ENCODE measurements at regions not wholly inside any gene's neighbourhood (a gene's known extent, or its start where the extent isn't known, plus 50 kb on each side); places are given as distances from the start of the nearest gene placed in this dataset.

DNA sequence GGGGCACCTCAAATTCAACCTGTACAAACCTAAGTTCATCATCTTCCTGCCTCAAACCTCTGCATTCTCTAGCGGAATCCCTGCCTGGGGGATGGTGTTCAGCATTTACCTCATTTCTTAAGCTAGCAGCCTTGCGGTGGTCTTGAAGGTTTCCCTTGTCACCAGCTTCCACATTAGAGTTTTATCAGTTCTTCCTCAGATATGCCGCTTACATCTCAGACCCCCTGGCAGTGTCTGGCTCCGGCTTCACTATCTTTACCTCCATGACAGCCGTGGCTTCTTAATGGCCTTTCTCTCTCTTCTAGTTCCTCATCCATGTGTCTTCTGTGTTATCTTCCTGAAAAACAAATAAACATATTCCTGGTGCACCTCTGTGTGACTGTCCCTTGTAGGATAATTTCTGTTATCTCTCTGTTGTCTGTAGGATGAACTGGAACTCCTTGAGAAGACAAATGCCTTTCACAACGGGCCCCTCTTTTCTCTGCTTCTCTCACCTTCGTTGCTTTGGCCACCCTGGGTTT lies 101.1 kb upstream of the BMPER start:
- DNase-seq: no peak
- Histone ChIP-seq H3K36me3 (no peaks in the 10 kb centered on the region), H3K27ac (peak overlapping the region in 1 of 5 donors; percentile 42), H3K27me3 (no peaks in the 10 kb centered on the region), H3K4me1 (peaks cover 26 to 57% (median 37%) of the 10 kb centered on the region in 4 donors), H3K9me3 (no peaks in the 10 kb centered on the region), H3K4me3 (no peak overlapping the region)
- WGBS, 5 donors: 87 to 93% (median 89%) methylated on average over 7 of the region's 7 CpGs
- TF ChIP-seq EP300 (IDR thresholded peaks at IDR 0.05): no peak
- TF ChIP-seq POLR2AphosphoS5 (IDR thresholded peaks at IDR 0.05): no peak
- TF ChIP-seq POLR2A (IDR thresholded peaks at IDR 0.05): no peak
- no peak for TF ChIP-seq CTCF (IDR thresholded peaks at IDR 0.05)
- intact Hi-C loops (cut with DNase I; ENCODE audit: low total_unique reads): no loop called here

GRCh38 chr7:33805630-33806233 lies 99.6 kb upstream of the BMPER start:
- H3K9me3 ChIP-seq: no peaks in the 10 kb centered on the region
- TF ChIP-seq POLR2AphosphoS5 (IDR thresholded peaks at IDR 0.05): peak in 2 of 3 donors; percentile 40 to 60
- TF ChIP-seq EP300 (IDR thresholded peaks at IDR 0.05): no peak
- no peak for TF ChIP-seq POLR2A (IDR thresholded peaks at IDR 0.05)
- no peak for TF ChIP-seq CTCF (IDR thresholded peaks at IDR 0.05)
- no peaks in the 10 kb centered on the region for H3K27me3 ChIP-seq
- no peaks in the 10 kb centered on the region for H3K36me3 ChIP-seq
- WGBS, 5 donors: 28 to 43% (median 30%) methylated on average over 7 of the region's 7 CpGs
- intact Hi-C loops (cut with DNase I; ENCODE audit: low total_unique reads): no loop called here
- peaks cover 26 to 63% (median 38%) of the 10 kb centered on the region in 4 donors for H3K4me1 ChIP-seq
- no peak overlapping the region for H3K4me3 ChIP-seq
- peak overlapping the region; percentile 9 to 87 (median 67) for H3K27ac ChIP-seq
- DNase-seq: peak; percentile 37 to 43

GRCh38 chr7:33806298-33807154 lies 98.8 kb upstream of the BMPER start:
- no peak for TF ChIP-seq CTCF (IDR thresholded peaks at IDR 0.05)
- no peak for TF ChIP-seq POLR2AphosphoS5 (IDR thresholded peaks at IDR 0.05)
- no peak for TF ChIP-seq EP300 (IDR thresholded peaks at IDR 0.05)
- TF ChIP-seq POLR2A (IDR thresholded peaks at IDR 0.05): no peak
- Histone ChIP-seq H3K4me3 (no peak overlapping the region), H3K36me3 (no peaks in the 10 kb centered on the region), H3K27ac (peak overlapping the region; percentile 9 to 79 (median 67)), H3K27me3 (no peaks in the 10 kb centered on the region), H3K9me3 (no peaks in the 10 kb centered on the region), H3K4me1 (peaks cover 26 to 64% (median 38%) of the 10 kb centered on the region in 4 donors)
- intact Hi-C loops (cut with DNase I; ENCODE audit: low total_unique reads): no loop called here
- DNase-seq: peak; percentile 56 to 61
- WGBS, 5 donors: 20 to 40% (median 27%) methylated on average over 5 of the region's 5 CpGs

DNA sequence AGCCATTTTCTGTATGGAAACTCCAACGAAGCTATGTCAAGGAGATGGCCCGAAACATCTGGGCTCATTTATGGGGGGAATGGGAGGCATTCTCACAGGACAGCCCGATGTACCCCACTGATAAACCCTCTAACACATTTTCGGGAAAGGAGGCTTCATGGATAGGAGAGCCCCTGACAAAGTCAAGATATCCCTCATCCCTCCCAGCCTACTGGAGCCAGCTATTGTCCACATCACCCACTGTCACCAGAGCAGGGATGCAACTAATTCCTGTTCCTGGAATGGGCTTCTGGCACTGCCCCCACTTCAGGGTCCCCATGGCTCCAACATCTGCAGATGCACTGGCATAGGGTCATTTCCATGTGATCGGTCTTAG lies 98.2 kb upstream of the BMPER start:
- DNase-seq: no peak

More for the DNA sequence above, 98.2 kb upstream of the BMPER start:
- 67 to 87% (median 73%) methylated on average over 5 of the region's 5 CpGs for WGBS, 5 donors
- peaks cover 26 to 64% (median 38%) of the 10 kb centered on the region in 4 donors for H3K4me1 ChIP-seq
- no peaks in the 10 kb centered on the region for H3K9me3 ChIP-seq
- no peaks in the 10 kb centered on the region for H3K36me3 ChIP-seq
- TF ChIP-seq POLR2A (IDR thresholded peaks at IDR 0.05) (no peak), POLR2AphosphoS5 (IDR thresholded peaks at IDR 0.05) (no peak), EP300 (IDR thresholded peaks at IDR 0.05) (no peak), CTCF (IDR thresholded peaks at IDR 0.05) (no peak)
- H3K27me3 ChIP-seq: no peaks in the 10 kb centered on the region
- intact Hi-C loops (cut with DNase I; ENCODE audit: low total_unique reads): no loop called here
- H3K4me3 ChIP-seq: no peak overlapping the region
- peak overlapping the region; percentile 9 to 73 (median 58) for H3K27ac ChIP-seq

All from stomach (tissue), 8 donors.